ENCODE measurements at regions not wholly inside any gene's neighbourhood (a gene's known extent, or its start where the extent isn't known, plus 50 kb on each side); places are given as distances from the start of the nearest gene placed in this dataset.
"Not testable (repeated sequence)": the region's sequence is repeated elsewhere in the genome, so short reads cannot be mapped to it uniquely, and the experiment has no call there.

GRCh38 chr2:56811401-56811800 lies 627.6 kb downstream of the CCDC85A start:
- Histone ChIP-seq H3K27me3 (ENCODE audit: control insufficient read depth in 3 of 3, insufficient read depth in 3 of 3, low read length in 3 of 3) (no peaks in the 10 kb centered on the region), H3K9me3 (ENCODE audit: control insufficient read depth in 2 of 2, insufficient read depth in 1 of 2, low read depth in 1 of 2, low read length in 1 of 2) (peaks cover 0 to 4% of the 10 kb centered on the region in 2 donors), H3K4me1 (ENCODE audit: control insufficient read depth in 3 of 3, insufficient read depth in 2 of 3, low read depth in 1 of 3, low read length in 2 of 3) (no peaks in the 10 kb centered on the region), H3K4me3 (ENCODE audit: low read depth in 1 of 3, low read length in 3 of 3) (no peak overlapping the region), H3K27ac (ENCODE audit: low read depth in 1 of 3, low read length in 2 of 3) (no peak overlapping the region), H3K36me3 (ENCODE audit: control insufficient read depth in 3 of 3, insufficient read depth in 2 of 3, low read depth in 1 of 3, low read length in 3 of 3) (no peaks in the 10 kb centered on the region)
- DNase-seq (no peak), FAIRE-seq (no peak)
- 22 to 55% (median 33%) methylated on average over 2 of the region's 2 CpGs for WGBS, 3 donors

GRCh38 chr2:56812432-56812831 lies 628.6 kb downstream of the CCDC85A start:
- no peak for DNase-seq
- Histone ChIP-seq H3K4me1 (ENCODE audit: control insufficient read depth in 3 of 3, insufficient read depth in 2 of 3, low read depth in 1 of 3, low read length in 2 of 3) (no peaks in the 10 kb centered on the region), H3K27me3 (ENCODE audit: control insufficient read depth in 3 of 3, insufficient read depth in 3 of 3, low read length in 3 of 3) (no peaks in the 10 kb centered on the region), H3K36me3 (ENCODE audit: control insufficient read depth in 3 of 3, insufficient read depth in 2 of 3, low read depth in 1 of 3, low read length in 3 of 3) (no peaks in the 10 kb centered on the region), H3K9me3 (ENCODE audit: control insufficient read depth in 2 of 2, insufficient read depth in 1 of 2, low read depth in 1 of 2, low read length in 1 of 2) (peaks cover 0 to 9% of the 10 kb centered on the region in 2 donors), H3K27ac (ENCODE audit: low read depth in 1 of 3, low read length in 2 of 3) (no peak overlapping the region), H3K4me3 (ENCODE audit: low read depth in 1 of 3, low read length in 3 of 3) (no peak overlapping the region)
- FAIRE-seq: no peak
- WGBS, 3 donors: 50 to 83% (median 77%) methylated on average over 1 of the region's 1 CpG

GRCh38 chr2:56813490-56813889 lies 629.7 kb downstream of the CCDC85A start:
- H3K36me3 ChIP-seq (ENCODE audit: control insufficient read depth in 3 of 3, insufficient read depth in 2 of 3, low read depth in 1 of 3, low read length in 3 of 3): no peaks in the 10 kb centered on the region
- H3K4me3 ChIP-seq (ENCODE audit: low read depth in 1 of 3, low read length in 3 of 3): no peak overlapping the region
- no peak overlapping the region for H3K27ac ChIP-seq (ENCODE audit: low read depth in 1 of 3, low read length in 2 of 3)
- no peaks in the 10 kb centered on the region for H3K27me3 ChIP-seq (ENCODE audit: control insufficient read depth in 3 of 3, insufficient read depth in 3 of 3, low read length in 3 of 3)
- WGBS, 3 donors: 40 to 70% (median 53%) methylated on average over 2 of the region's 2 CpGs
- FAIRE-seq (no peak), DNase-seq (peak in 1 of 2 donors; percentile 26)
- H3K4me1 ChIP-seq (ENCODE audit: control insufficient read depth in 3 of 3, insufficient read depth in 2 of 3, low read depth in 1 of 3, low read length in 2 of 3): no peaks in the 10 kb centered on the region
- peaks cover 0 to 9% of the 10 kb centered on the region in 2 donors for H3K9me3 ChIP-seq (ENCODE audit: control insufficient read depth in 2 of 2, insufficient read depth in 1 of 2, low read depth in 1 of 2, low read length in 1 of 2)

- no peaks in the 10 kb centered on the region for H3K27me3 ChIP-seq (ENCODE audit: control insufficient read depth in 3 of 3, insufficient read depth in 3 of 3, low read length in 3 of 3)
- DNase-seq (no peak), FAIRE-seq (no peak)
- H3K9me3 ChIP-seq (ENCODE audit: control insufficient read depth in 2 of 2, insufficient read depth in 1 of 2, low read depth in 1 of 2, low read length in 1 of 2): peaks cover 0 to 9% of the 10 kb centered on the region in 2 donors
- 69 to 78% (median 74%) methylated on average over 5 of the region's 5 CpGs for whole genome bisulfite sequencing, 3 donors
- H3K4me3 ChIP-seq (ENCODE audit: low read depth in 1 of 3, low read length in 3 of 3): no peak overlapping the region
- H3K36me3 ChIP-seq (ENCODE audit: control insufficient read depth in 3 of 3, insufficient read depth in 2 of 3, low read depth in 1 of 3, low read length in 3 of 3): no peaks in the 10 kb centered on the region
- H3K27ac ChIP-seq (ENCODE audit: low read depth in 1 of 3, low read length in 2 of 3): no peak overlapping the region
- H3K4me1 ChIP-seq (ENCODE audit: control insufficient read depth in 3 of 3, insufficient read depth in 2 of 3, low read depth in 1 of 3, low read length in 2 of 3): no peaks in the 10 kb centered on the region
These were observed 632.9 kb downstream of the CCDC85A start for GRCh38 chr2:56816666-56817065.

- Histone ChIP-seq H3K4me1 (ENCODE audit: control insufficient read depth in 3 of 3, insufficient read depth in 2 of 3, low read depth in 1 of 3, low read length in 2 of 3) (no peaks in the 10 kb centered on the region), H3K27ac (ENCODE audit: low read depth in 1 of 3, low read length in 2 of 3) (no peak overlapping the region), H3K4me3 (ENCODE audit: low read depth in 1 of 3, low read length in 3 of 3) (no peak overlapping the region), H3K27me3 (ENCODE audit: control insufficient read depth in 3 of 3, insufficient read depth in 3 of 3, low read length in 3 of 3) (no peaks in the 10 kb centered on the region), H3K9me3 (ENCODE audit: control insufficient read depth in 2 of 2, insufficient read depth in 1 of 2, low read depth in 1 of 2, low read length in 1 of 2) (no peaks in the 10 kb centered on the region), H3K36me3 (ENCODE audit: control insufficient read depth in 3 of 3, insufficient read depth in 2 of 3, low read depth in 1 of 3, low read length in 3 of 3) (no peaks in the 10 kb centered on the region)
- 74 to 85% (median 83%) methylated on average over 1 of the region's 1 CpG for WGBS, 3 donors
- FAIRE-seq (no peak), DNase-seq (no peak)
These were observed 648.0 kb downstream of the CCDC85A start for GRCh38 chr2:56831780-56832179.

GRCh38 chr2:56834686-56835085 lies 650.9 kb downstream of the CCDC85A start:
- DNase-seq: no peak
- FAIRE-seq: no peak
- 58 to 80% (median 70%) methylated on average over 5 of the region's 5 CpGs for WGBS, 3 donors
- no peaks in the 10 kb centered on the region for H3K27me3 ChIP-seq (ENCODE audit: control insufficient read depth in 3 of 3, insufficient read depth in 3 of 3, low read length in 3 of 3)
- H3K4me3 ChIP-seq (ENCODE audit: low read depth in 1 of 3, low read length in 3 of 3): no peak overlapping the region
- peaks cover 0 to 2% of the 10 kb centered on the region in 2 donors for H3K9me3 ChIP-seq (ENCODE audit: control insufficient read depth in 2 of 2, insufficient read depth in 1 of 2, low read depth in 1 of 2, low read length in 1 of 2)
- H3K36me3 ChIP-seq (ENCODE audit: control insufficient read depth in 3 of 3, insufficient read depth in 2 of 3, low read depth in 1 of 3, low read length in 3 of 3): no peaks in the 10 kb centered on the region
- no peak overlapping the region for H3K27ac ChIP-seq (ENCODE audit: low read depth in 1 of 3, low read length in 2 of 3)
- H3K4me1 ChIP-seq (ENCODE audit: control insufficient read depth in 3 of 3, insufficient read depth in 2 of 3, low read depth in 1 of 3, low read length in 2 of 3): no peaks in the 10 kb centered on the region

GRCh38 chr2:56840009-56840408 lies 656.2 kb downstream of the CCDC85A start:
- H3K36me3 ChIP-seq (ENCODE audit: control insufficient read depth in 3 of 3, insufficient read depth in 2 of 3, low read depth in 1 of 3, low read length in 3 of 3); H3K4me3 ChIP-seq (ENCODE audit: low read depth in 1 of 3, low read length in 3 of 3); DNase-seq; H3K27ac ChIP-seq (ENCODE audit: low read depth in 1 of 3, low read length in 2 of 3); H3K27me3 ChIP-seq (ENCODE audit: control insufficient read depth in 3 of 3, insufficient read depth in 3 of 3, low read length in 3 of 3); H3K9me3 ChIP-seq (ENCODE audit: control insufficient read depth in 2 of 2, insufficient read depth in 1 of 2, low read depth in 1 of 2, low read length in 1 of 2); H3K4me1 ChIP-seq (ENCODE audit: control insufficient read depth in 3 of 3, insufficient read depth in 2 of 3, low read depth in 1 of 3, low read length in 2 of 3): not testable (repeated sequence)
- FAIRE-seq: peak; percentile 10

GRCh38 chr2:56860991-56861390 lies 677.2 kb downstream of the CCDC85A start:
- no peak for DNase-seq
- H3K9me3 ChIP-seq (ENCODE audit: control insufficient read depth in 2 of 2, insufficient read depth in 1 of 2, low read depth in 1 of 2, low read length in 1 of 2): peaks cover 0 to 4% of the 10 kb centered on the region in 2 donors
- no peak for FAIRE-seq
- no peaks in the 10 kb centered on the region for H3K36me3 ChIP-seq (ENCODE audit: control insufficient read depth in 3 of 3, insufficient read depth in 2 of 3, low read depth in 1 of 3, low read length in 3 of 3)
- no peak overlapping the region for H3K27ac ChIP-seq (ENCODE audit: low read depth in 1 of 3, low read length in 2 of 3)
- no peaks in the 10 kb centered on the region for H3K27me3 ChIP-seq (ENCODE audit: control insufficient read depth in 3 of 3, insufficient read depth in 3 of 3, low read length in 3 of 3)
- no peak overlapping the region for H3K4me3 ChIP-seq (ENCODE audit: low read depth in 1 of 3, low read length in 3 of 3)
- no peaks in the 10 kb centered on the region for H3K4me1 ChIP-seq (ENCODE audit: control insufficient read depth in 3 of 3, insufficient read depth in 2 of 3, low read depth in 1 of 3, low read length in 2 of 3)

- H3K4me3 ChIP-seq (ENCODE audit: low read depth in 1 of 3, low read length in 3 of 3): no peak overlapping the region
- H3K27me3 ChIP-seq (ENCODE audit: control insufficient read depth in 3 of 3, insufficient read depth in 3 of 3, low read length in 3 of 3): no peaks in the 10 kb centered on the region
- H3K27ac ChIP-seq (ENCODE audit: low read depth in 1 of 3, low read length in 2 of 3): no peak overlapping the region
- DNase-seq (no peak), FAIRE-seq (no peak)
- WGBS, 3 donors: 80 to 86% (median 82%) methylated on average over 1 of the region's 1 CpG
- H3K9me3 ChIP-seq (ENCODE audit: control insufficient read depth in 2 of 2, insufficient read depth in 1 of 2, low read depth in 1 of 2, low read length in 1 of 2): peaks cover 1 to 2% of the 10 kb centered on the region in 2 donors
- no peaks in the 10 kb centered on the region for H3K4me1 ChIP-seq (ENCODE audit: control insufficient read depth in 3 of 3, insufficient read depth in 2 of 3, low read depth in 1 of 3, low read length in 2 of 3)
- no peaks in the 10 kb centered on the region for H3K36me3 ChIP-seq (ENCODE audit: control insufficient read depth in 3 of 3, insufficient read depth in 2 of 3, low read depth in 1 of 3, low read length in 3 of 3)
These were observed 687.9 kb downstream of the CCDC85A start for GRCh38 chr2:56871644-56872043.
